Mucosa of rectum (tissue), 2 donors: ENCODE measurements at regions not wholly inside any gene's neighbourhood (a gene's known extent, or its start where the extent isn't known, plus 50 kb on each side); places are given as distances from the start of the nearest gene placed in this dataset.

Experiments used
- H3K27ac ChIP-seq, 2 donors: one replicate each; pipeline ENCODE4 v1.7.0; 2013; ENCODE audit warnings: inconsistent platforms in 2 of 2, low read depth in 2 of 2, low read length in 2 of 2
- H3K27me3 ChIP-seq, 2 donors: one replicate each; pipeline ENCODE4 v1.7.0; 2013; ENCODE audit warnings: low read length in 2 of 2; ENCODE audit not compliant: control insufficient read depth in 2 of 2, insufficient read depth in 2 of 2
- H3K36me3 ChIP-seq, 2 donors: one replicate each; pipeline ENCODE4 v1.7.0; 2013; ENCODE audit warnings: low read length in 2 of 2; ENCODE audit not compliant: control insufficient read depth in 2 of 2, insufficient read depth in 2 of 2
- H3K4me1 ChIP-seq, 2 donors: one replicate each; pipeline ENCODE4 v1.7.0; 2013; ENCODE audit warnings: low read length in 2 of 2, mild to moderate bottlenecking in 1 of 2; ENCODE audit not compliant: control insufficient read depth in 2 of 2, insufficient read depth in 2 of 2
- H3K4me3 ChIP-seq, 2 donors: one replicate each; pipeline ENCODE4 v1.7.0; 2013; ENCODE audit warnings: low read length in 2 of 2
- H3K9ac ChIP-seq, 2 donors: one replicate each; pipeline ENCODE4 v1.7.0; 2013; ENCODE audit warnings: low read length in 2 of 2, low read depth in 1 of 2, mild to moderate bottlenecking in 1 of 2
- H3K9me3 ChIP-seq, 2 donors: one replicate each; pipeline ENCODE4 v1.7.0; 2013; ENCODE audit warnings: low read length in 2 of 2; ENCODE audit not compliant: control insufficient read depth in 2 of 2
- donor health status: healthy.
- donor health status: Normal muscosa, but diverticular disease.

GRCh38 chr13:97843189-97843588 lies 110.3 kb upstream of the IPO5 start:
- no peaks in the 10 kb centered on the region for H3K4me1 ChIP-seq
- no peaks in the 10 kb centered on the region for H3K27me3 ChIP-seq
- no peak overlapping the region for H3K27ac ChIP-seq
- no peaks in the 10 kb centered on the region for H3K9me3 ChIP-seq
- no peak overlapping the region for H3K4me3 ChIP-seq
- H3K36me3 ChIP-seq: no peaks in the 10 kb centered on the region
- H3K9ac ChIP-seq: no peak overlapping the region

GRCh38 chr13:97844151-97844550 lies 109.3 kb upstream of the IPO5 start:
- Histone ChIP-seq H3K27ac (no peak overlapping the region), H3K4me1 (no peaks in the 10 kb centered on the region), H3K36me3 (no peaks in the 10 kb centered on the region), H3K4me3 (no peak overlapping the region), H3K9ac (no peak overlapping the region), H3K27me3 (no peaks in the 10 kb centered on the region), H3K9me3 (no peaks in the 10 kb centered on the region)

- H3K4me3 ChIP-seq: no peak overlapping the region
- H3K9ac ChIP-seq: no peak overlapping the region
- no peaks in the 10 kb centered on the region for H3K36me3 ChIP-seq
- H3K9me3 ChIP-seq: no peaks in the 10 kb centered on the region
- H3K27ac ChIP-seq: no peak overlapping the region
- H3K27me3 ChIP-seq: no peaks in the 10 kb centered on the region
- no peaks in the 10 kb centered on the region for H3K4me1 ChIP-seq
These were observed 104.6 kb upstream of the IPO5 start for GRCh38 chr13:97848886-97849285.

- H3K36me3 ChIP-seq: no peaks in the 10 kb centered on the region
- H3K27me3 ChIP-seq: no peaks in the 10 kb centered on the region
- H3K4me3 ChIP-seq: no peak overlapping the region
- H3K4me1 ChIP-seq: no peaks in the 10 kb centered on the region
- H3K9me3 ChIP-seq: no peaks in the 10 kb centered on the region
- no peak overlapping the region for H3K9ac ChIP-seq
- H3K27ac ChIP-seq: no peak overlapping the region
These were observed 104.2 kb upstream of the IPO5 start for GRCh38 chr13:97849305-97849704.

- Histone ChIP-seq H3K4me3 (no peak overlapping the region), H3K27ac (no peak overlapping the region), H3K36me3 (no peaks in the 10 kb centered on the region), H3K9me3 (no peaks in the 10 kb centered on the region), H3K9ac (no peak overlapping the region), H3K27me3 (no peaks in the 10 kb centered on the region), H3K4me1 (peaks cover 0 to 2% of the 10 kb centered on the region in 2 donors)
These were observed 102.2 kb upstream of the IPO5 start for GRCh38 chr13:97851269-97851668.

- H3K36me3 ChIP-seq: no peaks in the 10 kb centered on the region
- no peak overlapping the region for H3K9ac ChIP-seq
- peaks cover 0 to 2% of the 10 kb centered on the region in 2 donors for H3K4me1 ChIP-seq
- H3K27ac ChIP-seq: no peak overlapping the region
- H3K4me3 ChIP-seq: no peak overlapping the region
- H3K27me3 ChIP-seq: no peaks in the 10 kb centered on the region
- H3K9me3 ChIP-seq: no peaks in the 10 kb centered on the region
These were observed 101.1 kb upstream of the IPO5 start for GRCh38 chr13:97852181-97852874.

GRCh38 chr13:97853550-97853949 lies 99.9 kb upstream of the IPO5 start:
- H3K9ac ChIP-seq: no peak overlapping the region
- H3K27me3 ChIP-seq: no peaks in the 10 kb centered on the region
- no peak overlapping the region for H3K27ac ChIP-seq
- H3K36me3 ChIP-seq: no peaks in the 10 kb centered on the region
- peaks cover 0 to 2% of the 10 kb centered on the region in 2 donors for H3K4me1 ChIP-seq
- H3K9me3 ChIP-seq: no peaks in the 10 kb centered on the region
- no peak overlapping the region for H3K4me3 ChIP-seq

GRCh38 chr13:97855570-97856303 lies 97.7 kb upstream of the IPO5 start:
- Histone ChIP-seq H3K27ac (peak overlapping the region in 1 of 2 donors; percentile 5), H3K9ac (no peak overlapping the region), H3K4me3 (no peak overlapping the region), H3K36me3 (no peaks in the 10 kb centered on the region), H3K27me3 (no peaks in the 10 kb centered on the region), H3K4me1 (peaks cover 0 to 2% of the 10 kb centered on the region in 2 donors), H3K9me3 (no peaks in the 10 kb centered on the region)

- H3K36me3 ChIP-seq: no peaks in the 10 kb centered on the region
- H3K9ac ChIP-seq: no peak overlapping the region
- no peaks in the 10 kb centered on the region for H3K9me3 ChIP-seq
- H3K4me1 ChIP-seq: peaks cover 0 to 2% of the 10 kb centered on the region in 2 donors
- H3K27me3 ChIP-seq: no peaks in the 10 kb centered on the region
- no peak overlapping the region for H3K27ac ChIP-seq
- no peak overlapping the region for H3K4me3 ChIP-seq
These were observed 97.2 kb upstream of the IPO5 start for GRCh38 chr13:97856304-97856675.

GRCh38 chr13:97858161-97858560 lies 95.3 kb upstream of the IPO5 start:
- Histone ChIP-seq H3K9ac (no peak overlapping the region), H3K36me3 (no peaks in the 10 kb centered on the region), H3K9me3 (no peaks in the 10 kb centered on the region), H3K4me1 (peaks cover 0 to 2% of the 10 kb centered on the region in 2 donors), H3K27me3 (peaks cover 0 to 3% of the 10 kb centered on the region in 2 donors), H3K4me3 (no peak overlapping the region), H3K27ac (no peak overlapping the region)
